Left ventricle myocardium inferior (tissue), 1 donor: ENCODE measurements at regions not wholly inside any gene's neighbourhood (a gene's known extent, or its start where the extent isn't known, plus 50 kb on each side); places are given as distances from the start of the nearest gene placed in this dataset.

Experiments used
- DNase-seq: peaks from one replicate; pipeline ENCODE4 v3.0.0-alpha.2; 2020
- H3K27ac ChIP-seq: fragments of 200-600 bp; replicated peaks from 2 replicates; pipeline ENCODE4 v1.8.0; 2021
- H3K27me3 ChIP-seq: fragments of 200-600 bp; 2 replicates; pipeline ENCODE4 v1.8.0; 2021; ENCODE audit warnings: low read depth
- H3K36me3 ChIP-seq: fragments of 200-600 bp; 2 replicates; pipeline ENCODE4 v1.8.0; 2021
- H3K4me1 ChIP-seq: fragments of 200-600 bp; 2 replicates; pipeline ENCODE4 v1.8.0; 2021
- H3K4me3 ChIP-seq: fragments of 200-600 bp; 2 replicates; pipeline ENCODE4 v1.8.0; 2021; ENCODE audit warnings: mild to moderate bottlenecking, moderate library complexity
- H3K9me3 ChIP-seq: fragments of 200-600 bp; replicated peaks from 2 replicates; pipeline ENCODE4 v1.8.0; 2021
- CTCF ChIP-seq: fragments of 200-600 bp; IDR thresholded peaks from 2 replicates; pipeline ENCODE4 v1.8.0; 2021; ENCODE audit warnings: antibody characterized with exemption, mild to moderate bottlenecking, borderline replicate concordance
- intact Hi-C: fragments of 100-400 bp; cut with micrococcal nuclease; formaldehyde crosslinking; loops from one replicate; pipeline ENCODE4 v1.11.0; 2022
- donor health status: DM: no; HTN: yes; CAD: no; lungs with severe emphysema.

DNA sequence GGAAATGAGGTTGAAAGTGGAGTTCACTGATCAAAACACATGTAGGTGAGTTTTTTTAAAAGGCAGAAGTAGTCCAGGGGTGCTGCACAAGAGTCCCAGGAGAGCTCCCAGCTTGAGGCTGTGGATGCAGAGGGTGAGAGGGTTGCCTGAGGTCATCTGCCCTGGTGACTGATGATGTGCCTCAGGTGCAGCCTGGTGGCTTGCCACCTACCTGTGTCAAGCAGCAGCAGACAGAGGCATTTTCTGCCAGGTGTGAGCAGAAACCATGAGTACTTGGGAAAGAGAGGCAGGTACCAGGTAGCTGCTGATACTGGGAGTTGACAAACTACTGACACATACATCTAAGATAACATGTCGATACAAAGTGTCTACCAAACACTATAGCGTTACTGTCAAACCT is 92.5 kb downstream of the SCP2D1 start:
- H3K9me3 ChIP-seq, result no peaks in the 10 kb centered on the region
- H3K36me3 ChIP-seq, result no peaks in the 10 kb centered on the region
- no peak for DNase-seq
- no peaks in the 10 kb centered on the region for H3K27me3 ChIP-seq
- no peaks in the 10 kb centered on the region for H3K4me1 ChIP-seq
- no peak for TF ChIP-seq CTCF
- H3K4me3 ChIP-seq, result no peak overlapping the region
- H3K27ac ChIP-seq, result no peak overlapping the region
- intact Hi-C loops, result no loop called here

- H3K4me1 ChIP-seq, result no peaks in the 10 kb centered on the region
- TF ChIP-seq CTCF, result no peak
- no peak overlapping the region for H3K4me3 ChIP-seq
- DNase-seq, result no peak
- H3K36me3 ChIP-seq, result no peaks in the 10 kb centered on the region
- no peak overlapping the region for H3K27ac ChIP-seq
- no peaks in the 10 kb centered on the region for H3K9me3 ChIP-seq
- H3K27me3 ChIP-seq, result no peaks in the 10 kb centered on the region
- intact Hi-C loops, result no loop called here
These were observed 93.8 kb downstream of the SCP2D1 start for GRCh38 chr20:18907353-18907752.

DNA sequence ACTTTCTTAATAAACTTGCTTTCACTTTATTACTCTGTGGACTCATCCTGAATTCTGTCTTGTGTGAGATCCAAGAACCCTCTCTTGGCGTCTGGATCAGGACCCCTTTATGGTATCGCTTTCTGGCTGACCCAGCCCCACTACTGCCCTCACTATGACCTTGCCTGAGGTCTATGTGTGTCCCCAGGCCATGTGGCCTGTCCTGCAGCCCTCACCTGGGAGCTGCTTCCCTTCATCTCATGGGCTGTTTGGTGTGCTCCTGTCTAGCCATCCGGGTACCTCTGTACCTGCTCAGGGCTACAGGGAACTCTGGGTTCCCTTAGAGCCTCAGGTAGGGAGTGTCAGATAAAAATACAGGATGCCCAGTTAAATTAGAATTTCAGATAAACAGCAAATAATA is 94.5 kb downstream of the SCP2D1 start:
- H3K36me3 ChIP-seq, result no peaks in the 10 kb centered on the region
- peaks cover 6% of the 10 kb centered on the region for H3K27me3 ChIP-seq
- no peak for DNase-seq
- intact Hi-C loops, result no loop called here
- H3K4me1 ChIP-seq, result no peaks in the 10 kb centered on the region
- no peak for TF ChIP-seq CTCF
- no peak overlapping the region for H3K4me3 ChIP-seq
- no peak overlapping the region for H3K27ac ChIP-seq
- no peaks in the 10 kb centered on the region for H3K9me3 ChIP-seq

- no peaks in the 10 kb centered on the region for H3K36me3 ChIP-seq
- no peak for DNase-seq
- H3K4me1 ChIP-seq, result no peaks in the 10 kb centered on the region
- H3K27me3 ChIP-seq, result peaks cover 6% of the 10 kb centered on the region
- H3K4me3 ChIP-seq, result no peak overlapping the region
- TF ChIP-seq CTCF, result no peak
- intact Hi-C loops, result no loop called here
- no peaks in the 10 kb centered on the region for H3K9me3 ChIP-seq
- no peak overlapping the region for H3K27ac ChIP-seq
These were observed 95.7 kb downstream of the SCP2D1 start for GRCh38 chr20:18909254-18909653.

DNA sequence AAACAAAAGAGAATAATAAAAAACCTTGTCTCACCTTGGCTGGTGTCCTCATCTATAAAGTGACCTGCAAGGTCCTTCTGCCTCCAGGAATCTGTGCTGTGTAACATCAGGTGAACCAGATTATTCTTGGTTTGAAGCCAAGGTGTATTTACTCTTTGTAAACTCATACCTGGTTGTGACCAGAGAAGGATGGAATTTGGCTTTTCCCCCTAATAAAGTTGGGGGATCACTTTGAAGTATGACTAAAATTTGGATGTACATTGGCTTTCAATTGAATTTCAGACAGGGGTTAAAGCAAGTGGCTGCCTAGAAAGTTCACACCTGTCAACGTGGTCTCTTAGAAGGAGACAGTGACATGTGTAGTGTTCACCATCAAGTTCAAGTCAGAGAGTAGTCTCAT is 100.1 kb downstream of the SCP2D1 start:
- intact Hi-C loops, result no loop called here
- Histone ChIP-seq H3K9me3 (no peaks in the 10 kb centered on the region), H3K27ac (no peak overlapping the region), H3K4me1 (no peaks in the 10 kb centered on the region), H3K27me3 (peaks cover 6% of the 10 kb centered on the region), H3K4me3 (no peak overlapping the region), H3K36me3 (no peaks in the 10 kb centered on the region)
- TF ChIP-seq CTCF, result no peak
- no peak for DNase-seq

- Histone ChIP-seq H3K27me3 (peaks cover 6% of the 10 kb centered on the region), H3K36me3 (no peaks in the 10 kb centered on the region), H3K27ac (no peak overlapping the region), H3K4me3 (no peak overlapping the region), H3K4me1 (no peaks in the 10 kb centered on the region), H3K9me3 (no peaks in the 10 kb centered on the region)
- TF ChIP-seq CTCF, result no peak
- intact Hi-C loops, result no loop called here
- no peak for DNase-seq
These were observed 101.2 kb downstream of the SCP2D1 start for GRCh38 chr20:18914796-18915195.
